ENCODE measurements at regions not wholly inside any gene's neighbourhood (a gene's known extent, or its start where the extent isn't known, plus 50 kb on each side); places are given as distances from the start of the nearest gene placed in this dataset.

DNA sequence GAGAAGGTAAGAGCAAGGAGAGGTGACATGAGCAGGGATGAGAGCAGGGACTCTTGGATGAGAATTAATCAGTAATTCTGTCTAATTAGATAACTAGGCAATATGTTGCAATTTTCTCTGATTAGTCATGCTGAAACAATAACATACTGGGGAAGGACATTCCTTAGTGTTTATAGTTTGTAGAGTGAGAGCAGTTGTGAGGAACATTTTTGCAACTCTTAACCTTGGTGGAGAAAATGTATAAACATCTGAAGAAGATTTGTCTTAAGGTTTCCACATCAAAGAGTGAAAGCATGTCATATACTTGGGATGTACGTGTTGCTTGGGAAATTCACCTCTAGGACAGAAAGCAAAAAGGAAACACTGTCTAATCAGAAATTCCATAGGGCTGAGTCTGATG lies 955.4 kb upstream of the FANCL start:
- no peaks in the 10 kb centered on the region for H3K9me3 Mint-ChIP-seq (ENCODE audit: insufficient read depth)
- peaks cover 9% of the 10 kb centered on the region for H3K27me3 Mint-ChIP-seq
- H3K36me3 ChIP-seq (replicated peaks in 1 of 2; ENCODE audit: control extremely low read depth in 1 of 2, control insufficient read depth in 1 of 2, extremely low read depth in 1 of 2, insufficient read depth in 2 of 2, low read length in 1 of 2) = no peaks in the 10 kb centered on the region
- peaks cover 0 to 3% (median 0%) of the 10 kb centered on the region in 4 experiments for H3K27me3 ChIP-seq (replicated peaks in 1 of 4; ENCODE audit: control extremely low read depth in 1 of 4, control insufficient read depth in 3 of 4, insufficient read depth in 4 of 4, low read length in 3 of 4)
- no peaks in the 10 kb centered on the region for H3K79me2 ChIP-seq (ENCODE audit: control insufficient read depth, insufficient read depth, low read length)
- no peak overlapping the region for H2AFZ ChIP-seq (ENCODE audit: insufficient read depth, low read depth, low read length, poor library complexity, severe bottlenecking)
- no peak overlapping the region for H3K27ac ChIP-seq (ENCODE audit: low read length in 2 of 2)
- ChIA-PET CTCF (interaction anchor here (0.7 kb wide), 1 partner anchor 14 kb away, joined by 4 read pairs; no protein-coding TSS in a partner anchor), POLR2A (no interaction called here)
- H4K20me1 ChIP-seq (ENCODE audit: control insufficient read depth, insufficient read depth, low read length, poor library complexity, severe bottlenecking) = no peaks in the 10 kb centered on the region
- peaks cover 0 to 8% (median 5%) of the 10 kb centered on the region in 3 donors for H3K9me3 ChIP-seq (ENCODE audit: control extremely low read depth in 1 of 3, control insufficient read depth in 2 of 3, insufficient read depth in 1 of 3, low read length in 2 of 3)
- H3K9ac ChIP-seq (ENCODE audit: low read length) = no peak overlapping the region
- TF ChIP-seq CTCF (IDR thresholded peaks at IDR 0.05) (no peak), EZH2 (IDR thresholded peaks at IDR 0.05; ENCODE audit: borderline replicate concordance, insufficient read depth, low read depth, low read length, poor library complexity, severe bottlenecking) (no peak)
- H3K27ac Mint-ChIP-seq = no peak overlapping the region
- DNase-seq = no peak
- H3K4me3 ChIP-seq (ENCODE audit: control extremely low read depth in 1 of 5, extremely low read depth in 1 of 5, insufficient read depth in 1 of 5, low read depth in 2 of 5, low read length in 4 of 5) = no peak overlapping the region
- H3K4me1 ChIP-seq (ENCODE audit: control insufficient read depth in 2 of 2, insufficient read depth in 2 of 2, low read length in 2 of 2) = no peaks in the 10 kb centered on the region
- no peaks in the 10 kb centered on the region for H3K4me1 Mint-ChIP-seq
- intact Hi-C loops (cut with micrococcal nuclease) = no loop called here
- H3K4me3 Mint-ChIP-seq = no peak overlapping the region
- no peak for ATAC-seq (ENCODE audit: low read depth)
- H3K4me2 ChIP-seq (replicated peaks; ENCODE audit: low read depth, low read length, poor library complexity, severe bottlenecking) = no peak overlapping the region
- WGBS (ENCODE audit: insufficient coverage) = no CpG with 5 or more reads among the region's 1 CpG

- TF ChIP-seq CTCF (IDR thresholded peaks at IDR 0.05) = no peak
- TF ChIP-seq EZH2 (IDR thresholded peaks at IDR 0.05; ENCODE audit: borderline replicate concordance, insufficient read depth, low read depth, low read length, poor library complexity, severe bottlenecking) = no peak
- no peaks in the 10 kb centered on the region for H3K79me2 ChIP-seq (ENCODE audit: control insufficient read depth, insufficient read depth, low read length)
- Mint-ChIP-seq H3K4me3 (no peak overlapping the region), H3K27ac (no peak overlapping the region), H3K9me3 (ENCODE audit: insufficient read depth) (no peaks in the 10 kb centered on the region), H3K4me1 (no peaks in the 10 kb centered on the region), H3K27me3 (peaks cover 9% of the 10 kb centered on the region)
- H3K27me3 ChIP-seq (replicated peaks in 1 of 4; ENCODE audit: control extremely low read depth in 1 of 4, control insufficient read depth in 3 of 4, insufficient read depth in 4 of 4, low read length in 3 of 4) = peaks cover 0 to 3% (median 0%) of the 10 kb centered on the region in 4 experiments
- no peaks in the 10 kb centered on the region for H4K20me1 ChIP-seq (ENCODE audit: control insufficient read depth, insufficient read depth, low read length, poor library complexity, severe bottlenecking)
- intact Hi-C loops (cut with micrococcal nuclease) = no loop called here
- WGBS (ENCODE audit: insufficient coverage) = 100% methylated on average over 2 of the region's 4 CpGs
- H3K4me3 ChIP-seq (ENCODE audit: control extremely low read depth in 1 of 5, extremely low read depth in 1 of 5, insufficient read depth in 1 of 5, low read depth in 2 of 5, low read length in 4 of 5) = no peak overlapping the region
- H3K9me3 ChIP-seq (ENCODE audit: control extremely low read depth in 1 of 3, control insufficient read depth in 2 of 3, insufficient read depth in 1 of 3, low read length in 2 of 3) = peaks cover 0 to 8% (median 5%) of the 10 kb centered on the region in 3 donors
- DNase-seq (no peak), ATAC-seq (ENCODE audit: low read depth) (no peak)
- no peak overlapping the region for H2AFZ ChIP-seq (ENCODE audit: insufficient read depth, low read depth, low read length, poor library complexity, severe bottlenecking)
- no peak overlapping the region for H3K4me2 ChIP-seq (replicated peaks; ENCODE audit: low read depth, low read length, poor library complexity, severe bottlenecking)
- POLR2A ChIA-PET = no interaction called here
- H3K4me1 ChIP-seq (ENCODE audit: control insufficient read depth in 2 of 2, insufficient read depth in 2 of 2, low read length in 2 of 2) = no peaks in the 10 kb centered on the region
- CTCF ChIA-PET = interaction anchor here (0.7 kb wide), 1 partner anchor 13 kb away, joined by 4 read pairs; no protein-coding TSS in a partner anchor
- H3K9ac ChIP-seq (ENCODE audit: low read length) = no peak overlapping the region
- H3K36me3 ChIP-seq (replicated peaks in 1 of 2; ENCODE audit: control extremely low read depth in 1 of 2, control insufficient read depth in 1 of 2, extremely low read depth in 1 of 2, insufficient read depth in 2 of 2, low read length in 1 of 2) = no peaks in the 10 kb centered on the region
- H3K27ac ChIP-seq (ENCODE audit: low read length in 2 of 2) = no peak overlapping the region
These were observed 954.7 kb upstream of the FANCL start for GRCh38 chr2:59195851-59196250.
